ENCODE measurements at regions not wholly inside any gene's neighbourhood (a gene's known extent, or its start where the extent isn't known, plus 50 kb on each side); places are given as distances from the start of the nearest gene placed in this dataset.

DNA sequence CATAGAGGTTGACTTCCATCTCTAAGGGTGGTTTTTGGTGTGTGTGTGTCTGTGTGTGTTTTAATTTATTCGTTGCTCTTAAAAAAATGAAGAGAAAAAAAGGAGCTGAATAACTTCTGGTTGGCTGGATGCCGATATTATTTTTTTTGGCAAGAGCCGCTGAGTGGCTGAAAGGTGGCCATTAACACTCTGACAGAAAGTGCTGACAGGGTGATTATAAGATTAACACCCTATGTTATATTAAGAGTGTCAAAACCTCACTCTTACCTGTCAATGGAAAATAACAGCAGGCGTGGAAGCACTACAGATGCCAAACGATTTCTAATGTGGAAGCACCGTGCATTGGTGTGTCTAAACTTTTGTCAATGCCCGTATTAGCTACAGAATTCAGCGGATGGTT is 622.5 kb downstream of the ANKRD50 start:
- Histone ChIP-seq H4K91ac (ENCODE audit: low read depth, low read length, poor library complexity) (no peak overlapping the region), H3K36me3 (replicated peaks in 1 of 2; ENCODE audit: control insufficient read depth in 2 of 2, insufficient read depth in 2 of 2, low read length in 2 of 2) (no peaks in the 10 kb centered on the region), H3K9ac (ENCODE audit: low read depth, low read length, poor library complexity) (no peak overlapping the region), H2AK5ac (ENCODE audit: low read depth, low read length) (no peak overlapping the region), H2BK12ac (ENCODE audit: low read length) (no peak overlapping the region), H3K23ac (ENCODE audit: low read depth, low read length, poor library complexity) (no peak overlapping the region), H3K4ac (ENCODE audit: low read length) (no peak overlapping the region), H2BK120ac (ENCODE audit: low read depth, low read length) (no peak overlapping the region), H3K27me3 (ENCODE audit: control insufficient read depth in 3 of 3, insufficient read depth in 3 of 3, low read depth in 1 of 3, low read length in 3 of 3) (no peaks in the 10 kb centered on the region), H3K27ac (replicated peaks; ENCODE audit: low read length) (no peak overlapping the region), H3K79me1 (ENCODE audit: low read depth, low read length) (no peaks in the 10 kb centered on the region), H3K18ac (ENCODE audit: low read length) (no peak overlapping the region), H2AFZ (ENCODE audit: low read length) (no peak overlapping the region), H3K4me3 (ENCODE audit: low read length in 2 of 2) (no peak overlapping the region), H3K4me1 (ENCODE audit: control insufficient read depth in 2 of 2, insufficient read depth in 1 of 2, low read depth in 1 of 2, low read length in 2 of 2) (no peaks in the 10 kb centered on the region), H2BK15ac (ENCODE audit: low read length) (no peak overlapping the region), H3K4me2 (ENCODE audit: insufficient read depth, low read length, poor library complexity, severe bottlenecking) (no peak overlapping the region), H2BK5ac (ENCODE audit: low read length) (no peak overlapping the region), H3K9me3 (replicated peaks in 1 of 2; ENCODE audit: control insufficient read depth in 2 of 2, insufficient read depth in 1 of 2, low read depth in 1 of 2, low read length in 2 of 2) (peaks cover 0 to 3% of the 10 kb centered on the region in 2 donors), H3K14ac (ENCODE audit: low read length) (no peak overlapping the region), H4K8ac (ENCODE audit: low read depth, low read length) (no peak overlapping the region)
- DNase-seq (ENCODE audit: low spot score) = no peak
- no CpG with 5 or more reads among the region's 8 CpGs for WGBS, 2 donors (ENCODE audit: extremely low coverage in 2 of 2, insufficient read length in 2 of 2, insufficient replicate concordance in 1 of 2)

DNA sequence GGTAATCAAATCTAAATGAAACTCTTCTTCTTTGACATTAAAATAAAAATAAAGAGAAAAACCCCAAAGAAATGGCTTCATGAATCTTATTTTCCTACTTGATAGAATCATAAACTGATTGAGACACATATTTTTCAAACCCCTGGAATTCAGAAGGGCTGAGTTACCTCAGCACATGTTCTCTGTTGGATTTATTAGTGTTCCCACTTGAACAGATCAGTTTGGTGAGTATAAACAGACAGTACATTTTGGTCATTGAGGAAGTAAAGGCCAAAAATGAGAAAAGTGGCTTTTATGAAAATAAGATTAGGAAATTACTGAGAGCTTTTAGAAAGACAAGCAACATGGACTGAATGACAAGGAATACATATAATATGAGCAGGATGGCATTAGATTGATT is 620.4 kb downstream of the ANKRD50 start:
- H2BK15ac ChIP-seq (ENCODE audit: low read length) = no peak overlapping the region
- no peak overlapping the region for H3K27ac ChIP-seq (replicated peaks; ENCODE audit: low read length)
- H3K4me3 ChIP-seq (ENCODE audit: low read length in 2 of 2) = no peak overlapping the region
- no peak overlapping the region for H3K18ac ChIP-seq (ENCODE audit: low read length)
- H3K36me3 ChIP-seq (replicated peaks in 1 of 2; ENCODE audit: control insufficient read depth in 2 of 2, insufficient read depth in 2 of 2, low read length in 2 of 2) = no peaks in the 10 kb centered on the region
- no peak overlapping the region for H2AK5ac ChIP-seq (ENCODE audit: low read depth, low read length)
- no peak overlapping the region for H3K4me2 ChIP-seq (ENCODE audit: insufficient read depth, low read length, poor library complexity, severe bottlenecking)
- H2BK120ac ChIP-seq (ENCODE audit: low read depth, low read length) = no peak overlapping the region
- H4K8ac ChIP-seq (ENCODE audit: low read depth, low read length) = no peak overlapping the region
- no peak overlapping the region for H3K14ac ChIP-seq (ENCODE audit: low read length)
- H3K79me1 ChIP-seq (ENCODE audit: low read depth, low read length) = no peaks in the 10 kb centered on the region
- no peaks in the 10 kb centered on the region for H3K27me3 ChIP-seq (ENCODE audit: control insufficient read depth in 3 of 3, insufficient read depth in 3 of 3, low read depth in 1 of 3, low read length in 3 of 3)
- no peak overlapping the region for H2AFZ ChIP-seq (ENCODE audit: low read length)
- no peak overlapping the region for H3K9ac ChIP-seq (ENCODE audit: low read depth, low read length, poor library complexity)
- H4K91ac ChIP-seq (ENCODE audit: low read depth, low read length, poor library complexity) = no peak overlapping the region
- no peak overlapping the region for H2BK12ac ChIP-seq (ENCODE audit: low read length)
- no peaks in the 10 kb centered on the region for H3K4me1 ChIP-seq (ENCODE audit: control insufficient read depth in 2 of 2, insufficient read depth in 1 of 2, low read depth in 1 of 2, low read length in 2 of 2)
- no peak overlapping the region for H3K23ac ChIP-seq (ENCODE audit: low read depth, low read length, poor library complexity)
- DNase-seq (ENCODE audit: low spot score) = no peak
- no peak overlapping the region for H2BK5ac ChIP-seq (ENCODE audit: low read length)
- H3K9me3 ChIP-seq (replicated peaks in 1 of 2; ENCODE audit: control insufficient read depth in 2 of 2, insufficient read depth in 1 of 2, low read depth in 1 of 2, low read length in 2 of 2) = no peaks in the 10 kb centered on the region
- H3K4ac ChIP-seq (ENCODE audit: low read length) = no peak overlapping the region

DNA sequence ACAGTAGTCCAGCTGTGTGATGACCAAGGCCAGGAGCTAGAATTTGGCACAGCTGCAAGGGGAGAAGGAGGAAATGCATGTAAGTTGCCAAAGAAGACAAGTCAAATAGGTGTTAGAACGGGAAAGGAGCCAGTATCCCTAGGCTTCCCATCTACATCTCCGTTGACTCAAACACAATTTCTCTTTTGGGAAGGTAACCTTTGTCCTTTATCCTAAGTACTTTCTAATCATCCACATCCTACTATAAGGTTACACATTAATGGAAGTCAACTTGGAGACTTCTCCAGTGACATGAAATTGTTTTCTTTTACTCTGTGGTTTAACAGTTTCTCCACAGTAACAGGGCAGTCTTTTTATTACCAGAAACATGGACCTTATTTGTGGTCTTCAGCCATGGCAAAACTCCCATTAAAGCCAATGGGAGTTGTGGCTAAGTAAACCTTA is 620.0 kb downstream of the ANKRD50 start:
- Histone ChIP-seq H2BK5ac (ENCODE audit: low read length) (no peak overlapping the region), H3K9me3 (replicated peaks in 1 of 2; ENCODE audit: control insufficient read depth in 2 of 2, insufficient read depth in 1 of 2, low read depth in 1 of 2, low read length in 2 of 2) (no peaks in the 10 kb centered on the region), H3K23ac (ENCODE audit: low read depth, low read length, poor library complexity) (no peak overlapping the region), H3K14ac (ENCODE audit: low read length) (no peak overlapping the region), H2BK120ac (ENCODE audit: low read depth, low read length) (no peak overlapping the region), H3K18ac (ENCODE audit: low read length) (no peak overlapping the region), H3K36me3 (replicated peaks in 1 of 2; ENCODE audit: control insufficient read depth in 2 of 2, insufficient read depth in 2 of 2, low read length in 2 of 2) (no peaks in the 10 kb centered on the region), H3K27ac (replicated peaks; ENCODE audit: low read length) (no peak overlapping the region), H3K4me2 (ENCODE audit: insufficient read depth, low read length, poor library complexity, severe bottlenecking) (no peak overlapping the region), H2AK5ac (ENCODE audit: low read depth, low read length) (no peak overlapping the region), H4K91ac (ENCODE audit: low read depth, low read length, poor library complexity) (no peak overlapping the region), H2BK15ac (ENCODE audit: low read length) (no peak overlapping the region), H2BK12ac (ENCODE audit: low read length) (no peak overlapping the region), H2AFZ (ENCODE audit: low read length) (no peak overlapping the region), H3K4ac (ENCODE audit: low read length) (no peak overlapping the region), H3K27me3 (ENCODE audit: control insufficient read depth in 3 of 3, insufficient read depth in 3 of 3, low read depth in 1 of 3, low read length in 3 of 3) (no peaks in the 10 kb centered on the region), H3K4me3 (ENCODE audit: low read length in 2 of 2) (no peak overlapping the region), H4K8ac (ENCODE audit: low read depth, low read length) (no peak overlapping the region), H3K79me1 (ENCODE audit: low read depth, low read length) (no peaks in the 10 kb centered on the region), H3K9ac (ENCODE audit: low read depth, low read length, poor library complexity) (no peak overlapping the region), H3K4me1 (ENCODE audit: control insufficient read depth in 2 of 2, insufficient read depth in 1 of 2, low read depth in 1 of 2, low read length in 2 of 2) (no peaks in the 10 kb centered on the region)
- no peak for DNase-seq (ENCODE audit: low spot score)
- no CpG with 5 or more reads among the region's 2 CpGs for WGBS, 2 donors (ENCODE audit: extremely low coverage in 2 of 2, insufficient read length in 2 of 2, insufficient replicate concordance in 1 of 2)

DNA sequence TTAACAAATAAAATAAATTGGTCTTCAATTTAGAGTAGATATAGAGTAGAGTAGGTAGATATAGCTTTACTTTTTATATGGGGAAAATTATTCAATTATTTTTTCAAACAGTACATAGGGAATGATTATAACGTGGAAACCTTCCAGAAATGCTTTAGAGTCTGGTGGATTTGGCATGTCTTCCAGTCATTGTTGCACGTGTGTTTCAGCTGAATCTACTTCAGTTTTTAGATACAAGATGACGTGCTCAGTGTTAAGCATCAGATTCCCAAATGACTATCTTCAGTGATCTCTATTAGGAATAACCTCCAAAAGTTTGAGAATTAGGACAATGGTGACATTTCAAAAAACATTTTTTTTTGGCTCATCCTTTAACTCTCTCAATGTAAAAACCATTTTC is 616.9 kb downstream of the ANKRD50 start:
- Histone ChIP-seq H3K9ac (ENCODE audit: low read depth, low read length, poor library complexity) (no peak overlapping the region), H4K91ac (ENCODE audit: low read depth, low read length, poor library complexity) (no peak overlapping the region), H3K27me3 (ENCODE audit: control insufficient read depth in 3 of 3, insufficient read depth in 3 of 3, low read depth in 1 of 3, low read length in 3 of 3) (no peaks in the 10 kb centered on the region), H3K18ac (ENCODE audit: low read length) (no peak overlapping the region), H3K23ac (ENCODE audit: low read depth, low read length, poor library complexity) (no peak overlapping the region), H4K8ac (ENCODE audit: low read depth, low read length) (no peak overlapping the region), H3K14ac (ENCODE audit: low read length) (no peak overlapping the region), H2AFZ (ENCODE audit: low read length) (no peak overlapping the region), H3K4ac (ENCODE audit: low read length) (no peak overlapping the region), H3K27ac (replicated peaks; ENCODE audit: low read length) (no peak overlapping the region), H3K4me1 (ENCODE audit: control insufficient read depth in 2 of 2, insufficient read depth in 1 of 2, low read depth in 1 of 2, low read length in 2 of 2) (no peaks in the 10 kb centered on the region), H2BK12ac (ENCODE audit: low read length) (no peak overlapping the region), H3K9me3 (replicated peaks in 1 of 2; ENCODE audit: control insufficient read depth in 2 of 2, insufficient read depth in 1 of 2, low read depth in 1 of 2, low read length in 2 of 2) (no peaks in the 10 kb centered on the region), H2BK5ac (ENCODE audit: low read length) (no peak overlapping the region), H2AK5ac (ENCODE audit: low read depth, low read length) (no peak overlapping the region), H2BK15ac (ENCODE audit: low read length) (no peak overlapping the region), H2BK120ac (ENCODE audit: low read depth, low read length) (no peak overlapping the region), H3K4me2 (ENCODE audit: insufficient read depth, low read length, poor library complexity, severe bottlenecking) (no peak overlapping the region), H3K79me1 (ENCODE audit: low read depth, low read length) (no peaks in the 10 kb centered on the region), H3K4me3 (ENCODE audit: low read length in 2 of 2) (no peak overlapping the region), H3K36me3 (replicated peaks in 1 of 2; ENCODE audit: control insufficient read depth in 2 of 2, insufficient read depth in 2 of 2, low read length in 2 of 2) (no peaks in the 10 kb centered on the region)
- no peak for DNase-seq (ENCODE audit: low spot score)
- no CpG with 5 or more reads among the region's 3 CpGs for WGBS, 2 donors (ENCODE audit: extremely low coverage in 2 of 2, insufficient read length in 2 of 2, insufficient replicate concordance in 1 of 2)
